IMR-90 (cell line): ENCODE measurements at regions not wholly inside any gene's neighbourhood (a gene's known extent, or its start where the extent isn't known, plus 50 kb on each side); places are given as distances from the start of the nearest gene placed in this dataset.

ENCODE experiments used
- ATAC-seq: fragments of 200-7000 bp; cut with Tn5 transposase; 2 replicates; pipeline ENCODE4 v1.9.1; 2020; ENCODE audit warnings: low read depth, mild to moderate bottlenecking, moderate library complexity
- BruUV-seq: library from RNA; stranded (reverse); fragments of 400-500 nt; replicated peaks from 2 replicates; lab custom pipeline; 2021; lab: Mats Ljungman, UMichigan
- CTCF ChIA-PET: fragments of 300-600 bp; formaldehyde crosslinking; extraction: SDS; loops from one replicate; lab custom pipeline; 2021; ENCODE audit warnings: antibody characterized with exemption; lab: Yijun Ruan, JAX
- POLR2A ChIA-PET: fragments of 300-600 bp; sonication (Branson Sonifier 250); formaldehyde crosslinking; loops from one replicate; lab custom pipeline; 2022; ENCODE audit warnings: antibody characterized with exemption; ENCODE audit not compliant: unreplicated experiment; lab: Charles Lee
- DNase-seq: peaks from one replicate; pipeline ENCODE4 v3.0.0; 2013
- H2AFZ ChIP-seq: replicated peaks from 2 replicates; pipeline ENCODE3; 2013; ENCODE audit warnings: low read length, mild to moderate bottlenecking; ENCODE audit not compliant: poor library complexity
- H2AK5ac ChIP-seq: 2 replicates; pipeline ENCODE4 v1.6.1; 2013; ENCODE audit warnings: low read depth, low read length, inconsistent platforms
- H2AK9ac ChIP-seq: replicated peaks from 2 replicates; pipeline ENCODE3; 2013; ENCODE audit warnings: mild to moderate bottlenecking, low read depth, low read length, moderate library complexity; ENCODE audit not compliant: poor library complexity
- H2BK120ac ChIP-seq: 2 replicates; pipeline ENCODE4 v1.6.1; 2013; ENCODE audit warnings: low read depth, low read length, inconsistent platforms
- H2BK15ac ChIP-seq: 3 replicates; pipeline ENCODE4 v1.6.1; 2013; ENCODE audit warnings: low read depth, low read length, inconsistent platforms
- H2BK20ac ChIP-seq: 2 replicates; pipeline ENCODE4 v1.6.1; 2013; ENCODE audit warnings: low read depth, mild to moderate bottlenecking, inconsistent platforms, low read length, moderate library complexity
- H2BK5ac ChIP-seq: 2 replicates; pipeline ENCODE4 v1.6.1; 2013; ENCODE audit warnings: mild to moderate bottlenecking, low read depth, low read length, inconsistent platforms; ENCODE audit not compliant: poor library complexity, severe bottlenecking
- H3K14ac ChIP-seq: replicated peaks from 2 replicates; pipeline ENCODE4 v1.6.1; 2013; ENCODE audit warnings: low read depth, low read length, inconsistent platforms
- H3K18ac ChIP-seq: 2 replicates; pipeline ENCODE4 v1.6.1; 2013; ENCODE audit warnings: low read depth, low read length, control low read depth
- H3K23ac ChIP-seq: 2 replicates; pipeline ENCODE4 v1.6.1; 2013; ENCODE audit warnings: low read depth, low read length, inconsistent platforms
- H3K27ac ChIP-seq: 2 replicates; pipeline ENCODE4 v1.5.1; 2013; ENCODE audit warnings: mild to moderate bottlenecking, control low read depth, low read length; ENCODE audit not compliant: insufficient read depth
- H3K27me3 ChIP-seq: 2 replicates; pipeline ENCODE4 v1.6.1; 2013; ENCODE audit warnings: low read length; ENCODE audit not compliant: control insufficient read depth, insufficient read depth
- H3K36me3 ChIP-seq: 2 replicates; pipeline ENCODE4 v1.6.1; 2013; ENCODE audit warnings: low read length, mixed read lengths; ENCODE audit not compliant: control insufficient read depth, insufficient read depth
- H3K4ac ChIP-seq: 2 replicates; pipeline ENCODE4 v1.6.1; 2013; ENCODE audit warnings: low read depth, low read length, inconsistent platforms
- H3K4me1 ChIP-seq: 2 replicates; pipeline ENCODE4 v1.6.1; 2013; ENCODE audit warnings: low read length, mixed read lengths; ENCODE audit not compliant: control insufficient read depth, insufficient read depth
- H3K4me2 ChIP-seq: 2 replicates; pipeline ENCODE4 v1.6.1; 2013; ENCODE audit warnings: low read depth, mild to moderate bottlenecking, control low read depth, low read length, moderate library complexity
- H3K4me3 ChIP-seq: 2 replicates; pipeline ENCODE4 v1.5.1; 2013; ENCODE audit warnings: low read depth, mild to moderate bottlenecking, control low read depth, low read length, moderate library complexity; ENCODE audit not compliant: insufficient read depth
- H3K56ac ChIP-seq: 2 replicates; pipeline ENCODE4 v1.6.1; 2013; ENCODE audit warnings: low read length, inconsistent platforms; ENCODE audit not compliant: insufficient read depth; ENCODE audit errors: extremely low read depth
- H3K79me1 ChIP-seq, 2 experiments: 2 replicates each; pipeline ENCODE4 v1.6.1; 2013; ENCODE audit warnings: low read length in 2 of 2, inconsistent platforms in 1 of 2, low read depth in 1 of 2
- H3K9ac ChIP-seq: 2 replicates; pipeline ENCODE4 v1.6.1; 2013; ENCODE audit warnings: low read depth, low read length, control low read depth
- H3K9me1 ChIP-seq: 2 replicates; pipeline ENCODE4 v1.6.1; 2013; ENCODE audit warnings: low read length, inconsistent platforms; ENCODE audit not compliant: insufficient read depth
- H3K9me3 ChIP-seq: 2 replicates; pipeline ENCODE4 v1.6.1; 2013; ENCODE audit warnings: low read length; ENCODE audit not compliant: control insufficient read depth, insufficient read depth
- H4K20me1 ChIP-seq: 2 replicates; pipeline ENCODE4 v1.6.1; 2013; ENCODE audit warnings: low read length, inconsistent platforms; ENCODE audit not compliant: insufficient read depth
- H4K5ac ChIP-seq: 2 replicates; pipeline ENCODE4 v1.6.1; 2013; ENCODE audit warnings: mild to moderate bottlenecking, low read depth, low read length, control low read depth
- H4K8ac ChIP-seq, 2 experiments: 2 replicates each; pipeline ENCODE4 v1.6.1; 2013; ENCODE audit warnings: low read depth in 2 of 2, low read length in 2 of 2, control low read depth in 1 of 2, inconsistent platforms in 1 of 2
- H4K91ac ChIP-seq: 2 replicates; pipeline ENCODE4 v1.6.1; 2013; ENCODE audit warnings: low read depth, low read length, inconsistent platforms; ENCODE audit not compliant: insufficient read depth
- BHLHE40 ChIP-seq: fragments of 150-350 bp; IDR thresholded peaks from 2 replicates; pipeline ENCODE4 v1.6.1; 2016; ENCODE audit warnings: mild to moderate bottlenecking, low read depth, low read length
- CEBPB ChIP-seq: IDR thresholded peaks from 2 replicates; pipeline ENCODE4 v1.6.1; 2012; ENCODE audit warnings: low read depth, low read length, improper control_type of control experiment
- CHD1 ChIP-seq: IDR thresholded peaks from 2 replicates; pipeline ENCODE4 v1.6.1; 2012; ENCODE audit warnings: low read depth, low read length, improper control_type of control experiment
- CTCF ChIP-seq: conservative IDR thresholded peaks from 2 replicates; pipeline ENCODE4 v1.5.1; 2012; ENCODE audit warnings: mild to moderate bottlenecking, low read depth, low read length, improper control_type of control experiment
- FOS ChIP-seq: fragments of 150-350 bp; IDR thresholded peaks from 2 replicates; pipeline ENCODE4 v1.6.1; 2016; ENCODE audit warnings: low read depth, low read length
- SMC3 ChIP-seq: fragments of 150-350 bp; IDR thresholded peaks from 2 replicates; pipeline ENCODE4 v1.6.1; 2016; ENCODE audit warnings: low read depth, mild to moderate bottlenecking, antibody characterized with exemption, low read length, moderate library complexity
- USF2 ChIP-seq: fragments of 150-350 bp; IDR thresholded peaks from 2 replicates; pipeline ENCODE4 v1.6.1; 2017; ENCODE audit warnings: mild to moderate bottlenecking, antibody characterized with exemption, low read length, low read depth
- WGBS, 2 experiments: methylation state at CpG; one replicate each; pipeline versions ENCODE4 v1.1.5 to v1.1.7; 2013; ENCODE audit warnings: missing lambda C conversion rate in 2 of 2; ENCODE audit not compliant: insufficient read length in 1 of 2; ENCODE audit errors: extremely low coverage in 2 of 2; 5-methylcytosine and 5-hydroxymethylcytosine counted together
- dilution Hi-C: fragments of 300-500 bp; cut with HindIII; formaldehyde crosslinking; loops from one replicate; pipeline ENCODE4 v1.14.3; 2018; ENCODE audit warnings: low sequenced_read_pairs; ENCODE audit not compliant: unreplicated experiment
- in situ Hi-C: fragments of 300-500 bp; cut with MboI; formaldehyde crosslinking; loops from 3 replicates; pipeline ENCODE4 v1.14.3; 2019; ENCODE audit warnings: low sequenced_read_pairs, inconsistent platforms, mixed read lengths
- intact Hi-C: fragments of 100-400 bp; cut with micrococcal nuclease; formaldehyde crosslinking; loops from 2 replicates; pipeline ENCODE4 v1.10.0; 2022

GRCh38 chr10:78814407-78814806 is 254.4 kb upstream of the ZMIZ1 start:
- Histone ChIP-seq H3K79me1 (no peaks in the 10 kb centered on the region), H3K27ac (no peak overlapping the region), H4K5ac (no peak overlapping the region), H3K56ac (no peak overlapping the region), H3K4ac (no peak overlapping the region), H2AK9ac (no peak overlapping the region), H2BK5ac (no peak overlapping the region), H3K27me3 (peaks cover 52% of the 10 kb centered on the region), H3K9ac (no peak overlapping the region), H3K36me3 (no peaks in the 10 kb centered on the region), H3K23ac (no peak overlapping the region), H4K20me1 (no peaks in the 10 kb centered on the region), H4K8ac (no peak overlapping the region), H2AK5ac (no peak overlapping the region), H4K91ac (no peak overlapping the region), H2AFZ (no peak overlapping the region), H3K18ac (no peak overlapping the region), H3K9me1 (no peaks in the 10 kb centered on the region), H2BK120ac (no peak overlapping the region), H3K4me3 (no peak overlapping the region), H3K4me2 (no peak overlapping the region), H3K9me3 (peaks cover 10% of the 10 kb centered on the region), H3K14ac (no peak overlapping the region), H2BK20ac (no peak overlapping the region), H3K4me1 (peaks cover 2% of the 10 kb centered on the region; the same call in 1 of the 2 replicates), H2BK15ac (no peak overlapping the region)
- WGBS, 2 experiments, result 80% methylated on average over 1 of the region's 3 CpGs; no CpG with 5 or more reads in 1 of the 2 experiments
- intact Hi-C loops (no loop called here), in situ Hi-C loops (no loop called here), dilution Hi-C loops (no loop called here)
- DNase-seq (no peak), ATAC-seq (no peak)
- ChIA-PET CTCF (no interaction called here), POLR2A (no interaction called here)
- TF ChIP-seq CHD1 (no peak), SMC3 (no peak), CEBPB (no peak), FOS (no peak), USF2 (no peak), CTCF (no peak), BHLHE40 (no peak)
- no TSS peak for BruUV-seq
